GM23338 (cell line): ENCODE measurements at regions not wholly inside any gene's neighbourhood (a gene's known extent, or its start where the extent isn't known, plus 50 kb on each side); places are given as distances from the start of the nearest gene placed in this dataset.

Source experiments
- ATAC-seq: fragments of 200-7000 bp; cut with Tn5 transposase; 3 replicates; pipeline ENCODE4 v1.9.1; 2020
- DNase-seq: peaks from one replicate; pipeline ENCODE4 v3.0.0-alpha.2; 2015; ENCODE audit warnings: low spot score
- H2AFZ ChIP-seq: fragments of 200-600 bp; sonication (generic); 2 replicates; pipeline ENCODE4 v1.8.0; 2016; ENCODE audit warnings: antibody characterized with exemption, mild to moderate bottlenecking, moderate library complexity
- H3F3A ChIP-seq: fragments of 200-600 bp; sonication (generic); replicated peaks from 2 replicates; pipeline ENCODE4 v1.8.0; 2017; ENCODE audit warnings: antibody characterized with exemption, mixed run types, low read depth
- H3K27ac ChIP-seq: fragments of 200-600 bp; sonication (generic); 2 replicates; pipeline ENCODE4 v1.6.1; 2016; ENCODE audit warnings: low read depth
- H3K27me3 ChIP-seq: fragments of 200-600 bp; sonication (generic); 2 replicates; pipeline ENCODE4 v1.8.0; 2016; ENCODE audit warnings: mild to moderate bottlenecking, mixed run types, moderate library complexity; ENCODE audit not compliant: insufficient read depth
- H3K36me3 ChIP-seq: fragments of 200-600 bp; sonication (generic); 2 replicates; pipeline ENCODE4 v1.8.0; 2016; ENCODE audit warnings: mild to moderate bottlenecking; ENCODE audit not compliant: insufficient read depth
- H3K4me1 ChIP-seq: fragments of 200-600 bp; sonication (generic); 2 replicates; pipeline ENCODE4 v1.8.0; 2016; ENCODE audit warnings: mild to moderate bottlenecking, moderate library complexity; ENCODE audit not compliant: insufficient read depth
- H3K4me2 ChIP-seq: fragments of 200-600 bp; sonication (generic); 2 replicates; pipeline ENCODE4 v1.7.1; 2017; ENCODE audit warnings: mixed run types
- H3K4me3 ChIP-seq: fragments of 200-600 bp; sonication (generic); 2 replicates; pipeline ENCODE4 v1.6.1; 2016; ENCODE audit warnings: mixed run types
- H3K79me2 ChIP-seq: fragments of 200-600 bp; sonication (generic); replicated peaks from 2 replicates; pipeline ENCODE4 v1.8.0; 2017; ENCODE audit warnings: mild to moderate bottlenecking; ENCODE audit not compliant: insufficient read depth
- H3K9me2 ChIP-seq: fragments of 200-600 bp; sonication (generic); 2 replicates; pipeline ENCODE4 v1.8.0; 2017; ENCODE audit not compliant: insufficient read depth
- H4K20me1 ChIP-seq: fragments of 200-600 bp; sonication (generic); replicated peaks from 2 replicates; pipeline ENCODE4 v1.8.0; 2017; ENCODE audit warnings: mild to moderate bottlenecking; ENCODE audit not compliant: insufficient read depth
- H3K27ac Mint-ChIP-seq: 2 replicates; pipeline ENCODE4 v1.8.0; 2020; ENCODE audit warnings: inconsistent platforms, mild to moderate bottlenecking, moderate library complexity, mixed read lengths
- H3K27me3 Mint-ChIP-seq: 3 replicates; pipeline ENCODE4 v1.8.0; 2022; ENCODE audit warnings: low read depth, mild to moderate bottlenecking, moderate library complexity, mixed read lengths, inconsistent platforms; ENCODE audit not compliant: insufficient read depth, poor library complexity
- H3K36me3 Mint-ChIP-seq: 3 replicates; pipeline ENCODE4 v1.8.0; 2021; ENCODE audit warnings: low read depth, mild to moderate bottlenecking, inconsistent platforms, moderate library complexity, mixed read lengths
- H3K4me1 Mint-ChIP-seq: 3 replicates; pipeline ENCODE4 v1.8.0; 2020; ENCODE audit warnings: mild to moderate bottlenecking, inconsistent platforms, mixed read lengths
- H3K4me3 Mint-ChIP-seq: 3 replicates; pipeline ENCODE4 v1.8.0; 2021; ENCODE audit warnings: moderate library complexity, mild to moderate bottlenecking, inconsistent platforms, mixed read lengths
- H3K9me3 Mint-ChIP-seq: 3 replicates; pipeline ENCODE4 v1.8.0; 2020; ENCODE audit warnings: moderate library complexity, mild to moderate bottlenecking, inconsistent platforms, mixed read lengths
- CREB1 ChIP-seq: fragments of 250-450 bp; sonication (Bioruptor Pico); IDR thresholded peaks from 2 replicates; pipeline ENCODE4 v1.5.0; 2020; ENCODE audit warnings: low read depth, mild to moderate bottlenecking, moderate library complexity
- CTCF ChIP-seq, 2 experiments: fragments of 200-600 bp in 1 of 2; sonication (generic) in 1 of 2; conservative IDR thresholded peaks; 2 replicates each; pipeline versions ENCODE4 v1.5.1 to v1.6.1; 2016 to 2017; ENCODE audit warnings: antibody characterized with exemption in 2 of 2, low read depth in 2 of 2, mild to moderate bottlenecking in 2 of 2, moderate library complexity in 1 of 2
- ETS1 ChIP-seq: IDR thresholded peaks from 2 replicates; pipeline ENCODE4 v1.6.1; 2016; ENCODE audit warnings: antibody characterized with exemption
- EZH2phosphoT487 ChIP-seq: fragments of 200-600 bp; sonication (generic); IDR thresholded peaks from one replicate; pipeline ENCODE4 v1.8.1; 2018; ENCODE audit warnings: antibody characterized with exemption; ENCODE audit not compliant: unreplicated experiment
- STAT1 ChIP-seq: IDR thresholded peaks from one replicate; pipeline ENCODE4 v1.6.1; 2016; ENCODE audit warnings: antibody characterized with exemption; ENCODE audit not compliant: unreplicated experiment
- ZNF462 ChIP-seq: fragments of 250-450 bp; sonication (Bioruptor Pico); IDR thresholded peaks from 2 replicates; pipeline ENCODE4 v1.5.0; 2020; ENCODE audit warnings: mild to moderate bottlenecking, moderate library complexity

- no peak for TF ChIP-seq ZNF462 (CRISPR knock-in tag)
- TF ChIP-seq EZH2phosphoT487: no peak
Measured at GRCh38 chr14:29042551-29042950, 276.0 kb downstream of the FOXG1 start (continued).

GRCh38 chr14:29043737-29044136, 277.1 kb downstream of the FOXG1 start:
- no peak for ATAC-seq
- Mint-ChIP-seq H3K9me3 (no peaks in the 10 kb centered on the region), H3K36me3 (no peaks in the 10 kb centered on the region), H3K4me1 (peaks cover 8% of the 10 kb centered on the region), H3K27ac (no peak overlapping the region), H3K4me3 (no peak overlapping the region), H3K27me3 (no peaks in the 10 kb centered on the region)
- no peak overlapping the region for H3K4me2 ChIP-seq
- H3F3A ChIP-seq: no peaks in the 10 kb centered on the region
- H3K36me3 ChIP-seq: no peaks in the 10 kb centered on the region
- no peaks in the 10 kb centered on the region for H3K79me2 ChIP-seq
- H3K27ac ChIP-seq: no peak overlapping the region
- no peak overlapping the region for H2AFZ ChIP-seq
- H3K4me1 ChIP-seq: 0 out of 2 replicates have a peak, but pooled peaks cover 7% of the 10 kb centered on the region
- no peaks in the 10 kb centered on the region for H3K27me3 ChIP-seq
- no peaks in the 10 kb centered on the region for H3K9me2 ChIP-seq
- no peak for DNase-seq
- H3K4me3 ChIP-seq: no peak overlapping the region
- no peaks in the 10 kb centered on the region for H4K20me1 ChIP-seq
- no peak for TF ChIP-seq ZNF462 (CRISPR knock-in tag)
- TF ChIP-seq ETS1: no peak
- TF ChIP-seq STAT1: no peak
- TF ChIP-seq CTCF (conservative IDR thresholded peaks at IDR 0.05; ENCODE audit: low read depth in 2 of 2): no peak
- no peak for TF ChIP-seq EZH2phosphoT487
- TF ChIP-seq CREB1 (CRISPR knock-in tag): no peak
